CD4-positive, CD25-positive, alpha-beta regulatory T cell (primary cell): ENCODE measurements at regions not wholly inside any gene's neighbourhood (a gene's known extent, or its start where the extent isn't known, plus 50 kb on each side); places are given as distances from the start of the nearest gene placed in this dataset.
"Not testable (repeated sequence)": the region's sequence is repeated elsewhere in the genome, so short reads cannot be mapped to it uniquely, and the experiment has no call there.

Source experiments
- ATAC-seq, 2 donors: fragments of 150-1000 bp; cut with Tn5 transposase; one replicate each; pipeline ENCODE4 v1.10.0; 2021; ENCODE audit warnings: low read depth in 2 of 2, moderate number of reproducible peaks in 2 of 2, moderate library complexity in 1 of 2
- DNase-seq, 3 donors: peaks; one replicate each; pipeline versions ENCODE4 v3.0.0 to v3.0.0-alpha.2; 2012 to 2022; ENCODE audit warnings: mixed read lengths in 1 of 3
- H3K27ac ChIP-seq: one replicate; pipeline ENCODE4 v1.7.0; 2013; ENCODE audit warnings: mild to moderate bottlenecking, low read length; ENCODE audit not compliant: insufficient read depth, poor library complexity, severe bottlenecking
- H3K27me3 ChIP-seq: one replicate; pipeline ENCODE4 v1.7.0; 2013; ENCODE audit warnings: low read length; ENCODE audit not compliant: control insufficient read depth, insufficient read depth
- H3K36me3 ChIP-seq: one replicate; pipeline ENCODE4 v1.7.0; 2013; ENCODE audit warnings: mild to moderate bottlenecking, low read length, moderate library complexity; ENCODE audit not compliant: control insufficient read depth, insufficient read depth
- H3K4me1 ChIP-seq: 2 replicates; pipeline ENCODE4 v1.7.0; 2013; ENCODE audit warnings: mild to moderate bottlenecking, low read length; ENCODE audit not compliant: insufficient read depth, control insufficient read depth, poor library complexity, severe bottlenecking
- H3K4me3 ChIP-seq: one replicate; pipeline ENCODE4 v1.7.0; 2013; ENCODE audit warnings: low read depth, mild to moderate bottlenecking, low read length, moderate library complexity
- H3K9me3 ChIP-seq, 2 experiments: 1 replicate in 1 of 2; 2 replicates in 1 of 2; pipeline ENCODE4 v1.7.0; 2013; ENCODE audit warnings: low read length in 2 of 2, mild to moderate bottlenecking in 1 of 2, moderate library complexity in 1 of 2; ENCODE audit not compliant: control insufficient read depth in 2 of 2
- H3K27ac Mint-ChIP-seq, 3 donors: one replicate each; pipeline ENCODE4 v1.8.0; 2020 to 2022; ENCODE audit warnings: mild to moderate bottlenecking in 3 of 3, mixed read lengths in 3 of 3, moderate library complexity in 2 of 3
- H3K27me3 Mint-ChIP-seq: one replicate; pipeline ENCODE4 v1.8.0; 2022; ENCODE audit warnings: mild to moderate bottlenecking, mixed read lengths
- H3K36me3 Mint-ChIP-seq: one replicate; pipeline ENCODE4 v1.8.0; 2020; ENCODE audit warnings: mixed read lengths
- H3K4me1 Mint-ChIP-seq, 4 donors: one replicate each; pipeline ENCODE4 v1.8.0; 2020 to 2022; ENCODE audit warnings: mixed read lengths in 4 of 4, mild to moderate bottlenecking in 1 of 4
- H3K4me3 Mint-ChIP-seq, 4 donors: one replicate each; pipeline ENCODE4 v1.8.0; 2020 to 2022; ENCODE audit warnings: mild to moderate bottlenecking in 4 of 4, mixed read lengths in 4 of 4, moderate library complexity in 3 of 4
- H3K9me3 Mint-ChIP-seq, 7 donors: one replicate each; pipeline ENCODE4 v1.8.0; 2020 to 2022; ENCODE audit warnings: mixed read lengths in 7 of 7, mild to moderate bottlenecking in 3 of 7, moderate library complexity in 2 of 7

DNA sequence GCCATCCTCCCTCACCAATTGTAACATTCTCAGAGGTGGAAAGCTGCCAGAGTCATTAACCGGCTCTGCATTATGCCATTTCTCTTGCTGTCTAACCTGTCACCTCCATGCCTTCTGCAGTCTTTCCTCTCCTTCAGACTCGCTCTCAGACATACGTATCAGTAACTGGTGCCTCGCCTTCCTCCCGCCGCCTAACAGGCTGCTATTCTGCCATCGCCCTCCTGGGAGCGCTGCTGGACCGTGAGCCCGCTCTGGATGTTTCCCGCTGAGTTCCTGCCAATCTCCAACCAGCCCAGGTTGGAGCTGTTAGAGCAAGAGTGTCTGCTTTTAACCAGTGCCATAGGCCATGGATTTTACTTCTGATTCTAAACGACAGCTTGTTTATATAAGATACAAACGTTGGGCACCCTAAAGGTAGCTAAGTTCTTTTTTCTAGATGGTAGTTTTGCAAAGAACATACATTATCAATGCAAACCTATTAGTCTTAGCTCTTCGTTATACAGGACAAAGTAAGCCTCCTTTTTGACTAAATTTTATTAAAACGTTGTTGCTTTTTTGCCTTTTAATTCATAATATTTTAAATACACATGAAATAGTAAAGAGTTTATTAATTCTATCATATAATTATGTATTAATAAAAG, 59.5 kb upstream of the NEIL3 start:
- Mint-ChIP-seq H3K27ac (peak overlapping the region in 1 of 3 donors; percentile 49), H3K27me3 (peaks cover 5% of the 10 kb centered on the region), H3K4me1 (peaks cover 5 to 14% (median 9%) of the 10 kb centered on the region in 4 donors), H3K9me3 (no peaks in the 10 kb centered on the region), H3K4me3 (peak overlapping the region in 1 of 4 donors; percentile 23), H3K36me3 (no peaks in the 10 kb centered on the region)
- DNase-seq = peak; percentile 43 to 86 (median 70)
- H3K4me1 ChIP-seq = peaks cover 15% of the 10 kb centered on the region
- H3K9me3 ChIP-seq = no peaks in the 10 kb centered on the region
- H3K27ac ChIP-seq = no peak overlapping the region
- peak; percentile 88 to 89 for ATAC-seq
- H3K36me3 ChIP-seq = no peaks in the 10 kb centered on the region
- no peaks in the 10 kb centered on the region for H3K27me3 ChIP-seq
- peak overlapping the region; percentile 62 for H3K4me3 ChIP-seq

DNA sequence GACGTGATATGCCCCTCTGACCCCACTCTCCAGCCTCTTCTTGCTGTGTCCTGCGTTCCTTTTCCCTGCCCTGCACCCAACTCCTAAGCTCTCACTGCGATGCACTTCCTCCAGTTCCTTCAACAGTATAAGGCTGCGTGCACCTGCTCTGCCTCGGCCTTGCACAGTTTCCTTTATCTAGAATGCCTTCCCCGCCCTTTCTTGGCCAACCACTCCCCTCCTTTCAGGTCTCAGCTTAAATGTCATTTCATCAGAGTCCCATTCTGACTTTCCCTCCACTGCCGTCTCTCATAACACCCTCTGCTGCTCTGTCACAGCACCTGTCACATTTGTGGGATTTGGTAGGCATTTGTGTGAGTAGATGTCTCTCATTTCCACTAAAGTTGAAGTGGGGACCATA, 58.4 kb upstream of the NEIL3 start:
- H3K4me1 ChIP-seq = peaks cover 15% of the 10 kb centered on the region
- H3K4me1 Mint-ChIP-seq = peaks cover 5 to 14% (median 10%) of the 10 kb centered on the region in 4 donors
- ATAC-seq (peak in 1 of 2 donors; percentile 32), DNase-seq (peak in 2 of 3 donors; percentile 11 to 83)
- H3K27me3 Mint-ChIP-seq = peaks cover 5% of the 10 kb centered on the region
- no peaks in the 10 kb centered on the region for H3K27me3 ChIP-seq
- no peaks in the 10 kb centered on the region for H3K9me3 Mint-ChIP-seq
- no peaks in the 10 kb centered on the region for H3K36me3 Mint-ChIP-seq
- H3K4me3 ChIP-seq = peak overlapping the region; percentile 10
- H3K27ac Mint-ChIP-seq = peak overlapping the region in 2 of 3 donors; percentile 2 to 33
- no peaks in the 10 kb centered on the region for H3K36me3 ChIP-seq
- H3K27ac ChIP-seq = no peak overlapping the region
- no peaks in the 10 kb centered on the region for H3K9me3 ChIP-seq
- H3K4me3 Mint-ChIP-seq = peak overlapping the region in 2 of 4 donors; percentile 9 to 10

DNA sequence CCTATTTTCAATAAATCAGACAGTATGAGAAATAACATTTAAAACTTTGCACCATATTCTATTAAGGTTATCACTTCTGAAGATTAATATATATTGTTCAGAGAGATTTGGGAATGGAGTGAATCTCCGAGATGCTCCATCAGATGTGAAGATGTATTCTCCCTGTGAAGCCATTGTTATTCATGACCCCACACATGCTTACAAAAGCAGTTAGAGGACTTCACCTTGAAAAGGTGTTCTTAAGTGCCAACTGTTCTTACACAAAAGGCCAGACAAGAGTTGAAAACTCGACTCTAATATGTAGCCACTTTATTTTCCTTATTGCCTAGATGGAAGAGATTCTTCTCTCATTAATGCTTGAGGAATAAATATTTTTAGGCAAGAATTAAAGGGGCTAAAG, 54.3 kb upstream of the NEIL3 start:
- no peaks in the 10 kb centered on the region for H3K9me3 Mint-ChIP-seq
- H3K36me3 Mint-ChIP-seq = no peaks in the 10 kb centered on the region
- no peaks in the 10 kb centered on the region for H3K27me3 Mint-ChIP-seq
- H3K4me1 ChIP-seq = peaks cover 10% of the 10 kb centered on the region
- H3K9me3 ChIP-seq = no peaks in the 10 kb centered on the region
- no peak overlapping the region for H3K27ac Mint-ChIP-seq
- H3K4me1 Mint-ChIP-seq = peaks cover under 1 to 8% (median 6%) of the 10 kb centered on the region in 4 donors
- H3K36me3 ChIP-seq = no peaks in the 10 kb centered on the region
- H3K4me3 ChIP-seq = no peak overlapping the region
- DNase-seq = no peak
- no peak overlapping the region for H3K27ac ChIP-seq
- H3K27me3 ChIP-seq = no peaks in the 10 kb centered on the region
- ATAC-seq = no peak
- no peak overlapping the region for H3K4me3 Mint-ChIP-seq

DNA sequence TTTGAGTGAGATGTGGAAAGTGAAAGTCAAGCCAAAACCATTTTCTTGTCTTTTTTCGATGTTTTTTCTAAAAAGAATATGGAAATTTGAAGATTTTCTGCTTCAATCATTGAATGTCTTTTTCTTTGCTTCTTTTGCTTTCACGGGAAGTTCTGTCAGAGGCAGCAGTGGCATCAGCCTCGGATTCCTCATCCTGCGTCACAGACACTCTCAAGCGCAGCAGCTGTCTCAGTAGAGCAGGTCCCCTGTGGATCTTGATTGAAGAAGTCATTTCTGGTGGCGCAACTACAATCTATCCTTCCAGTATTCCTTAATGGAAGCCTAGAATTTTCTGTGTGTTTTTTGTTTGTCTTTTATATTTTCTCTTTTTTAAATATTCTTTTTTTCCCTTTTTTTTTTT, 52.7 kb upstream of the NEIL3 start:
- Mint-ChIP-seq H3K36me3 (no peaks in the 10 kb centered on the region), H3K27ac (no peak overlapping the region), H3K27me3 (no peaks in the 10 kb centered on the region), H3K4me3 (no peak overlapping the region), H3K9me3 (no peaks in the 10 kb centered on the region), H3K4me1 (peaks cover 0 to 2% (median 0%) of the 10 kb centered on the region in 4 donors)
- no peak overlapping the region for H3K4me3 ChIP-seq
- H3K9me3 ChIP-seq = no peaks in the 10 kb centered on the region
- H3K27me3 ChIP-seq = no peaks in the 10 kb centered on the region
- DNase-seq (no peak), ATAC-seq (no peak)
- no peaks in the 10 kb centered on the region for H3K36me3 ChIP-seq
- no peaks in the 10 kb centered on the region for H3K4me1 ChIP-seq
- no peak overlapping the region for H3K27ac ChIP-seq

DNA sequence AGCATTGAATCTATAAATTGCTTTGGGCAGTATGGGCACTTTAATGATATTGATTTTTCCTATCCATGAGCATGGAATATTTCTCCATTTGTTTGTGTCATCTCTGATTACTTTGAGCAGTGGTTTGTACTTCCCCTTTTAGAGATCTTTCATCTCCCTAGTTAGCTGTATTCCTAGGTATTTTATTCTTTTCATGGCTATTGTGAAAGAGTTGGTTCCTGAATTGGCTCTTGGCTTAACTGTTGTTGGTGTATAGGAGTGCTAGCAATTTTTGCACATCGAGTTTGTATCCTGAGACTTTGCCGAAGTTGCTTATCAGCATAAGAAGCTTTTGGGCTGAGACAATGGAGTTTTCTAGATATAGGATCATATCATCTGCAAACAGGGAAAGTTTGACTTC, 50.2 kb upstream of the NEIL3 start:
- H3K4me3 Mint-ChIP-seq, H3K27me3 ChIP-seq, DNase-seq, ATAC-seq, H3K36me3 Mint-ChIP-seq, H3K9me3 Mint-ChIP-seq, H3K4me1 ChIP-seq, H3K36me3 ChIP-seq, H3K9me3 ChIP-seq, H3K27ac Mint-ChIP-seq, H3K4me1 Mint-ChIP-seq, H3K4me3 ChIP-seq, H3K27ac ChIP-seq, H3K27me3 Mint-ChIP-seq: not testable (repeated sequence)
